ENCODE measurements at regions not wholly inside any gene's neighbourhood (a gene's known extent, or its start where the extent isn't known, plus 50 kb on each side); places are given as distances from the start of the nearest gene placed in this dataset.

- TF ChIP-seq CTCF (IDR thresholded peaks at IDR 0.05) (no peak), POLR2AphosphoS5 (IDR thresholded peaks at IDR 0.05) (no peak)
These were observed 1374.4 kb upstream of the GJE1 start for GRCh38 chr6:140758169-140758877.
